ENCODE measurements at regions not wholly inside any gene's neighbourhood (a gene's known extent, or its start where the extent isn't known, plus 50 kb on each side); places are given as distances from the start of the nearest gene placed in this dataset.

DNA sequence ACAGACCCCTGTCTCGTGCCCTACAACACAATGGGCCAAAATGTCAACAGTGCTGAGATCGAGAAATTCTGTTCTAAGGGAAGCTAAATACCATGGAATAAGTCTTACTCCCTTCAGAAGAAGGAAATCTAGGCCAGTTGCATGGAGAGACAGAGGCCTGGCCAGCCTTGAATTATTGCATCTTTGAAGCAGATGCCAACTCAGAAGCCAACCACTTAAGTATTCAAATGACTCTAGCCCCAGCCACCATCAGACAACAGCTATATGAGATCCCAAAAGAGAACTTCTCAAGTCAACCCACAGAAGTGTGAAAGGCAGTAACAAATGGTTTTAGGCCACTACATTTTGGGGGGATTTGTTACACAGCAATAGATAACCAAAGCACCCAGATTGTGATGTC is 180.1 kb downstream of the ACTL7B start:
- Histone ChIP-seq H4K5ac (ENCODE audit: low read depth, low read length) (no peak overlapping the region), H2BK5ac (ENCODE audit: low read depth, low read length, poor library complexity, severe bottlenecking) (no peak overlapping the region), H4K8ac (ENCODE audit: low read depth in 2 of 2, low read length in 2 of 2) (no peak overlapping the region), H2AK9ac (replicated peaks; ENCODE audit: low read depth, low read length, poor library complexity) (no peak overlapping the region), H3K9me3 (ENCODE audit: control insufficient read depth, insufficient read depth, low read length) (no peaks in the 10 kb centered on the region), H3K36me3 (ENCODE audit: control insufficient read depth, insufficient read depth, low read length) (no peaks in the 10 kb centered on the region), H3K14ac (replicated peaks; ENCODE audit: low read depth, low read length) (no peak overlapping the region), H3K27me3 (ENCODE audit: control insufficient read depth, insufficient read depth, low read length) (no peaks in the 10 kb centered on the region; the same call in 1 of the 2 replicates), H3K4ac (ENCODE audit: low read depth, low read length) (no peak overlapping the region), H2BK120ac (ENCODE audit: low read depth, low read length) (no peak overlapping the region), H3K18ac (ENCODE audit: low read depth, low read length) (no peak overlapping the region), H2AK5ac (ENCODE audit: low read depth, low read length) (no peak overlapping the region), H2BK20ac (ENCODE audit: low read depth, low read length) (no peak overlapping the region), H4K91ac (ENCODE audit: insufficient read depth, low read depth, low read length) (no peak overlapping the region), H3K9ac (ENCODE audit: low read depth, low read length) (no peak overlapping the region), H3K4me3 (ENCODE audit: insufficient read depth, low read depth, low read length) (no peak overlapping the region), H3K4me1 (ENCODE audit: control insufficient read depth, insufficient read depth, low read length) (no peaks in the 10 kb centered on the region; the same call in 1 of the 2 replicates), H3K23ac (ENCODE audit: low read depth, low read length) (no peak overlapping the region), H4K20me1 (ENCODE audit: insufficient read depth, low read length) (no peaks in the 10 kb centered on the region), H2AFZ (replicated peaks; ENCODE audit: low read length, poor library complexity) (no peak overlapping the region), H3K27ac (ENCODE audit: insufficient read depth, low read length) (no peak overlapping the region), H3K79me1 (ENCODE audit: low read depth in 1 of 2, low read length in 2 of 2) (no peaks in the 10 kb centered on the region), H3K56ac (ENCODE audit: extremely low read depth, insufficient read depth, low read length) (no peak overlapping the region), H3K9me1 (ENCODE audit: insufficient read depth, low read length) (no peaks in the 10 kb centered on the region; the same call in 1 of the 2 replicates), H2BK15ac (ENCODE audit: low read depth, low read length) (no peak overlapping the region), H3K4me2 (ENCODE audit: low read depth, low read length) (no peak overlapping the region)
- intact Hi-C loops (cut with micrococcal nuclease): no loop called here
- in situ Hi-C loops (cut with MboI; ENCODE audit: low sequenced_read_pairs): no loop called here
- TF ChIP-seq RFX5 (IDR thresholded peaks at IDR 0.05; ENCODE audit: low read depth, low read length) (no peak), NFE2L2 (IDR thresholded peaks at IDR 0.05; ENCODE audit: low read depth, low read length) (no peak), CTCF (conservative IDR thresholded peaks at IDR 0.05; ENCODE audit: low read depth, low read length) (no peak), RAD21 (IDR thresholded peaks at IDR 0.05; ENCODE audit: low read length) (no peak), BHLHE40 (IDR thresholded peaks at IDR 0.05; ENCODE audit: low read depth, low read length) (no peak)
- TF ChIP-seq, protein P1, sequence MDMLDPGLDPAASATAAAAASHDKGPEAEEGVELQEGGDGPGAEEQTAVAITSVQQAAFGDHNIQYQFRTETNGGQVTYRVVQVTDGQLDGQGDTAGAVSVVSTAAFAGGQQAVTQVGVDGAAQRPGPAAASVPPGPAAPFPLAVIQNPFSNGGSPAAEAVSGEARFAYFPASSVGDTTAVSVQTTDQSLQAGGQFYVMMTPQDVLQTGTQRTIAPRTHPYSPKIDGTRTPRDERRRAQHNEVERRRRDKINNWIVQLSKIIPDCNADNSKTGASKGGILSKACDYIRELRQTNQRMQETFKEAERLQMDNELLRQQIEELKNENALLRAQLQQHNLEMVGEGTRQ (IDR thresholded peaks at IDR 0.05; ENCODE audit: low read depth, low read length): no peak
- DNase-seq: no peak
- ATAC-seq (ENCODE audit: low read depth): no peak
- no TSS peak for BruUV-seq (replicated peaks)
- ChIA-PET CTCF (no interaction called here), POLR2A (ENCODE audit: unreplicated experiment) (no interaction called here)
- WGBS, 2 experiments (ENCODE audit: extremely low coverage in 2 of 2, insufficient read length in 1 of 2): no CpG with 5 or more reads among the region's 2 CpGs
- dilution Hi-C loops (cut with HindIII; ENCODE audit: low sequenced_read_pairs, unreplicated experiment): no loop called here
